ENCODE measurements at regions not wholly inside any gene's neighbourhood (a gene's known extent, or its start where the extent isn't known, plus 50 kb on each side); places are given as distances from the start of the nearest gene placed in this dataset.

- no peaks in the 10 kb centered on the region for H3K27me3 ChIP-seq (ENCODE audit: control insufficient read depth, insufficient read depth, low read length)
- POLR2A ChIA-PET = no interaction called here
- TF ChIP-seq CTCF (IDR thresholded peaks at IDR 0.05) = no peak
- no peak for TF ChIP-seq POLR2AphosphoS5 (IDR thresholded peaks at IDR 0.05; ENCODE audit: low read depth, low read length)
- TF ChIP-seq SIN3A (IDR thresholded peaks at IDR 0.05; ENCODE audit: borderline replicate concordance, insufficient read depth, low read depth, low read length) = no peak
- TF ChIP-seq TCF7L2 (IDR thresholded peaks at IDR 0.05; ENCODE audit: low read depth, low read length) = no peak
- no peak for TF ChIP-seq REST (IDR thresholded peaks at IDR 0.05; ENCODE audit: insufficient read depth in 1 of 2, low read depth in 2 of 2, low read length in 1 of 2)
Measured at GRCh38 chr7:156109988-156110387, 297.7 kb upstream of the SHH start.

GRCh38 chr7:156109076-156109475 lies 296.8 kb upstream of the SHH start:
- intact Hi-C loops (cut with micrococcal nuclease; ENCODE audit: unreplicated experiment) = no loop called here
- Histone ChIP-seq H3K27ac (ENCODE audit: low read length) (no peak overlapping the region), H3K9me3 (ENCODE audit: control insufficient read depth, insufficient read depth, low read depth, low read length) (no peaks in the 10 kb centered on the region), H3K4me1 (ENCODE audit: control insufficient read depth, insufficient read depth, low read length) (no peaks in the 10 kb centered on the region), H3K4me3 (ENCODE audit: low read depth in 2 of 2, low read length in 2 of 2) (no peak overlapping the region), H3K36me3 (ENCODE audit: control insufficient read depth, insufficient read depth, low read length) (no peaks in the 10 kb centered on the region), H3K27me3 (ENCODE audit: control insufficient read depth, insufficient read depth, low read length) (no peaks in the 10 kb centered on the region)
- BruUV-seq (replicated peaks) = no TSS peak
- no peak for DNase-seq (ENCODE audit: low read depth, low spot score)
- TF ChIP-seq REST (IDR thresholded peaks at IDR 0.05; ENCODE audit: insufficient read depth in 1 of 2, low read depth in 2 of 2, low read length in 1 of 2) (no peak), CTCF (IDR thresholded peaks at IDR 0.05) (no peak), SIN3A (IDR thresholded peaks at IDR 0.05; ENCODE audit: borderline replicate concordance, insufficient read depth, low read depth, low read length) (no peak), POLR2AphosphoS5 (IDR thresholded peaks at IDR 0.05; ENCODE audit: low read depth, low read length) (no peak), TCF7L2 (IDR thresholded peaks at IDR 0.05; ENCODE audit: low read depth, low read length) (no peak)
- ChIA-PET CTCF (no interaction called here), POLR2A (no interaction called here)
- ATAC-seq = no peak
- in situ Hi-C loops (cut with HindIII; ENCODE audit: low pct_unique_long_range_greater_than_20kb, low sequenced_read_pairs) = no loop called here

More at GRCh38 chr7:156109988-156110387, 297.7 kb upstream of the SHH start:
- ATAC-seq (no peak), DNase-seq (ENCODE audit: low read depth, low spot score) (no peak)
- no peaks in the 10 kb centered on the region for H3K36me3 ChIP-seq (ENCODE audit: control insufficient read depth, insufficient read depth, low read length)
- H3K4me3 ChIP-seq (ENCODE audit: low read depth in 2 of 2, low read length in 2 of 2) = no peak overlapping the region
- in situ Hi-C loops (cut with HindIII; ENCODE audit: low pct_unique_long_range_greater_than_20kb, low sequenced_read_pairs) (no loop called here), intact Hi-C loops (cut with micrococcal nuclease; ENCODE audit: unreplicated experiment) (no loop called here)
- H3K27ac ChIP-seq (ENCODE audit: low read length) = no peak overlapping the region
- BruUV-seq (replicated peaks) = no TSS peak
- CTCF ChIA-PET = no interaction called here
- no peaks in the 10 kb centered on the region for H3K9me3 ChIP-seq (ENCODE audit: control insufficient read depth, insufficient read depth, low read depth, low read length)
- no peaks in the 10 kb centered on the region for H3K4me1 ChIP-seq (ENCODE audit: control insufficient read depth, insufficient read depth, low read length)

All from Panc1 (cell line).